Stimulated activated naive B cell treated with anti-CD40 and anti-IgM and Interleukin-4, amounts not matched to agents 10 μg/mL and 1 μg/mL and 100 μg/mL, for 72 hours (primary cell): ENCODE measurements at regions not wholly inside any gene's neighbourhood (a gene's known extent, or its start where the extent isn't known, plus 50 kb on each side); places are given as distances from the start of the nearest gene placed in this dataset.
A peak's percentile ranks its signal among the peaks of the same experiment; 100 is the strongest.

Experiments used
- ATAC-seq, 2 donors: fragments of 150-1000 bp; cut with Tn5 transposase; replicated peaks; 2 replicates each; pipeline ENCODE4 v1.10.0; 2021; ENCODE audit warnings: moderate library complexity in 1 of 2
- DNase-seq: peaks from one replicate; pipeline ENCODE4 v3.0.0; 2021
- H3K27ac Mint-ChIP-seq: one replicate; pipeline ENCODE4 v1.8.0; 2022; ENCODE audit warnings: mild to moderate bottlenecking, mixed read lengths
- H3K27me3 Mint-ChIP-seq, 2 donors: one replicate each; pipeline ENCODE4 v1.8.0; 2022; ENCODE audit warnings: mixed read lengths in 2 of 2
- H3K36me3 Mint-ChIP-seq, 2 donors: one replicate each; pipeline ENCODE4 v1.8.0; 2022; ENCODE audit warnings: mixed read lengths in 2 of 2, mild to moderate bottlenecking in 1 of 2
- H3K4me1 Mint-ChIP-seq, 2 donors: one replicate each; pipeline ENCODE4 v1.8.0; 2022; ENCODE audit warnings: mixed read lengths in 2 of 2, mild to moderate bottlenecking in 1 of 2
- H3K4me3 Mint-ChIP-seq, 2 donors: one replicate each; pipeline ENCODE4 v1.8.0; 2022; ENCODE audit warnings: mild to moderate bottlenecking in 2 of 2, mixed read lengths in 2 of 2, moderate library complexity in 1 of 2
- H3K9me3 Mint-ChIP-seq, 2 donors: one replicate each; pipeline ENCODE4 v1.8.0; 2022; ENCODE audit warnings: mixed read lengths in 2 of 2, mild to moderate bottlenecking in 1 of 2

- Mint-ChIP-seq H3K4me1 (peaks cover 6 to 16% of the 10 kb centered on the region in 2 donors), H3K4me3 (no peak overlapping the region), H3K27me3 (peaks cover 4 to 6% of the 10 kb centered on the region in 2 donors), H3K36me3 (no peaks in the 10 kb centered on the region), H3K27ac (no peak overlapping the region), H3K9me3 (no peaks in the 10 kb centered on the region)
- DNase-seq (no peak), ATAC-seq (no peak)
Measured at GRCh38 chr14:31935391-31935790, 141.7 kb upstream of the ARHGAP5 start.

GRCh38 chr14:31936115-31936514, 141.0 kb upstream of the ARHGAP5 start:
- Mint-ChIP-seq H3K9me3 (no peaks in the 10 kb centered on the region), H3K4me1 (peaks cover 4 to 12% of the 10 kb centered on the region in 2 donors), H3K4me3 (no peak overlapping the region), H3K27me3 (peaks cover 4 to 6% of the 10 kb centered on the region in 2 donors), H3K36me3 (no peaks in the 10 kb centered on the region), H3K27ac (no peak overlapping the region)
- ATAC-seq: no peak
- DNase-seq: no peak

GRCh38 chr14:31937730-31938346, 139.3 kb upstream of the ARHGAP5 start:
- ATAC-seq (peak; percentile 100), DNase-seq (peak; percentile 64)
- Mint-ChIP-seq H3K27me3 (peaks cover 4 to 6% of the 10 kb centered on the region in 2 donors), H3K9me3 (no peaks in the 10 kb centered on the region), H3K4me3 (no peak overlapping the region), H3K4me1 (peaks cover 4 to 12% of the 10 kb centered on the region in 2 donors), H3K27ac (peak overlapping the region; percentile 9), H3K36me3 (no peaks in the 10 kb centered on the region)

GRCh38 chr14:31939934-31940333, 137.2 kb upstream of the ARHGAP5 start:
- Mint-ChIP-seq H3K4me3 (no peak overlapping the region), H3K36me3 (no peaks in the 10 kb centered on the region), H3K9me3 (no peaks in the 10 kb centered on the region), H3K27me3 (no peaks in the 10 kb centered on the region), H3K4me1 (peaks cover 15 to 24% of the 10 kb centered on the region in 2 donors), H3K27ac (no peak overlapping the region)
- DNase-seq (no peak), ATAC-seq (no peak)

GRCh38 chr14:31941487-31941886, 135.6 kb upstream of the ARHGAP5 start:
- no peaks in the 10 kb centered on the region for H3K36me3 Mint-ChIP-seq
- DNase-seq (no peak), ATAC-seq (no peak)
- H3K27ac Mint-ChIP-seq: no peak overlapping the region
- no peak overlapping the region for H3K4me3 Mint-ChIP-seq
- H3K4me1 Mint-ChIP-seq: peaks cover 19 to 24% of the 10 kb centered on the region in 2 donors
- H3K27me3 Mint-ChIP-seq: no peaks in the 10 kb centered on the region
- H3K9me3 Mint-ChIP-seq: no peaks in the 10 kb centered on the region

DNA sequence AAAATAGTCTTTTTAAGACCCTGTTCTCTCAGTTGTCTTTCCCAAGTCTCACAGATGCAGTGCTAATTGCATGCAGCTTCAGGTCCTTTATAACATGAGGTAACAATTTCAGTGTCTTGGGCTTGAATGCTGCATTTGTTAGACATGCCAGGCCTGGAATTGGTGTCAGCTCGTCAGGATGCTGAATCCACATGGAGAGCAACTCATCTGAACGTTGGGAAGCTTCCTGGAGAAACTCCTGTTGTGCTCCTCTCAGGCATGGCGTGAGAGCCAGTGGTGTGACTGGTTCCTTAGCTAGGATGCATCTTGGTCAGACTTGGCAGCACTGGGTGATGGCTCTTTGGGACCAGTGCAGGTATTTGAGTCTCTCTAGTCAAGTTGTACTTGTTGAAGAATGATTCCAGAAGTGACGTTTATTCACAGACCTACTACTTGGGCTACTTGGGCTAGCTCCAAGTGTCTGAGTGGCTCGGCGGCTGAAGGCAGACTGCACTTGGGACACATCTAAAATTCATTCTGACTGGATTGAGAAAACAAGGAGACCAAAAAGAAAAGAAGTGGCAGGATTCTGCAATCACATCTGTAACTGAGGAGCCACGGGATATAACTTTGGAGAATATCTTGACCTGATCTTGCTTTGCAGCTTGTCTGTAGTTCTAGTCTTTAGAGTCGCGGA, 134.8 kb upstream of the ARHGAP5 start:
- no peaks in the 10 kb centered on the region for H3K27me3 Mint-ChIP-seq
- H3K9me3 Mint-ChIP-seq: no peaks in the 10 kb centered on the region
- peaks cover 19 to 24% of the 10 kb centered on the region in 2 donors for H3K4me1 Mint-ChIP-seq
- DNase-seq: no peak
- ATAC-seq: no peak
- H3K36me3 Mint-ChIP-seq: no peaks in the 10 kb centered on the region
- no peak overlapping the region for H3K4me3 Mint-ChIP-seq
- no peak overlapping the region for H3K27ac Mint-ChIP-seq

GRCh38 chr14:31943217-31943799, 133.8 kb upstream of the ARHGAP5 start:
- H3K27ac Mint-ChIP-seq: no peak overlapping the region
- H3K27me3 Mint-ChIP-seq: no peaks in the 10 kb centered on the region
- ATAC-seq: no peak
- peaks cover 15 to 18% of the 10 kb centered on the region in 2 donors for H3K4me1 Mint-ChIP-seq
- H3K9me3 Mint-ChIP-seq: no peaks in the 10 kb centered on the region
- H3K36me3 Mint-ChIP-seq: no peaks in the 10 kb centered on the region
- no peak overlapping the region for H3K4me3 Mint-ChIP-seq
- no peak for DNase-seq

DNA sequence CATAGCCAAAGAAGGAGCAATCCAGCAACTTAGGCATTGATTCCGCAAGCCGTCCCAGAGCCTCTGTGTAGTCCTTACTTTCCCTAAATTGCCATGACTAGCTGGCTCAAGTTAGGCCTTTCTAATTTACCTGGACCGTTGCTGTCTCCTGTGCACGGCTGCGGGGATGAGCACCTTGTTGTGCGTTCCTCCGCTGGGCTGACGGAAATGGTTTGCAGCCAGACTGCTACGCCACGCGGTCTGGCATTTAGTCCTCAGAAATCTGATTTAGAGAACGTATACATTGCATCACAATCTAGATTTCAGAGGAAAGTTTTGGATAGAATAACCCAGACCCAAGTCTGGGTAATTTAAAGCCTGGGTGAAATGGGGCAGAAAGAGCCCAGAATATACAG, 133.2 kb upstream of the ARHGAP5 start:
- Mint-ChIP-seq H3K9me3 (no peaks in the 10 kb centered on the region), H3K27ac (no peak overlapping the region), H3K36me3 (no peaks in the 10 kb centered on the region), H3K4me1 (peaks cover 15 to 18% of the 10 kb centered on the region in 2 donors), H3K27me3 (no peaks in the 10 kb centered on the region), H3K4me3 (no peak overlapping the region)
- no peak for DNase-seq
- no peak for ATAC-seq

DNA sequence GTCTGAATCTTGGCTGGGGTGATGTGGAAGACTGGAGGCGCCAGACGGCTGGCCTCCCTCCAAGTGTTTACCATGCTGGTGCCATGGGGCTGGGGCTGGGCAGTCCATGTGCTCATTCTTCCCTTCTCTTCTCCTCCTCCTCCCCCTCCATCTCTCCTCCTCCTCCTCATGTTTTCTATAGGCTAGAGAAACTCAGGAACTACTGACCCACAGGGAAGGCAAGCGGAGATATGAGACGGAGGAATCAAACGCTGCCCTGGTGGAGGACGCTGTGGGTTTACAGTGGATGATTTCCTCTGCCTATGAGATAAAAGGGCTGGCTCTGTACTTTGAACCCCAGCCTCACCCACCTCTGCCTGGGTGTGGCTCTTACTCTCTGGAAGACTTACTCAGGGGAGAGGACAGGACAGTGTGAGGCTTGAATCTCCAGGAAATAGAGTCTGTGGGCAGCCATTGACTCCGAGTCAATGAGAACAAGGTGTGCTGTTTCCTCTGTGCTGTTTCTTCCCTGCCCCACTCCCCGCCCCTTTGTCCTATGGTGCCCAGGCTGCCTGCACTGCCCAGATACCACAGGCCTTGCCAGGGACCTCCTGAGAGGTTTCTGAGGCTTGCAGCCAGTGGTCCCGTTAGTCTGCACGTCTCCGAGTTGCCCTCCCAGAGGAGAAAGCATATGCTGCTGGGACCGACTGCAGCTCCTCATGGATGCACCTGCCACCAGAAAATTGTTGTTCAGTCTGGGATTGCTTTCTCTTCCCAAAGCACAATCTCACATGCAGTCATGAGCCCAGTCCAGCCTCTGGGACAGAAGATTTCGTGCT, 132.6 kb upstream of the ARHGAP5 start:
- H3K4me3 Mint-ChIP-seq: no peak overlapping the region
- H3K9me3 Mint-ChIP-seq: no peaks in the 10 kb centered on the region
- DNase-seq (no peak), ATAC-seq (peak in 1 of 2 donors; percentile 37)
- H3K36me3 Mint-ChIP-seq: no peaks in the 10 kb centered on the region
- no peak overlapping the region for H3K27ac Mint-ChIP-seq
- H3K4me1 Mint-ChIP-seq: peaks cover 15 to 18% of the 10 kb centered on the region in 2 donors
- no peaks in the 10 kb centered on the region for H3K27me3 Mint-ChIP-seq

GRCh38 chr14:31945074-31945613, 132.0 kb upstream of the ARHGAP5 start:
- Mint-ChIP-seq H3K4me3 (no peak overlapping the region), H3K36me3 (no peaks in the 10 kb centered on the region), H3K9me3 (no peaks in the 10 kb centered on the region), H3K27ac (no peak overlapping the region), H3K4me1 (peaks cover 15 to 18% of the 10 kb centered on the region in 2 donors), H3K27me3 (no peaks in the 10 kb centered on the region)
- DNase-seq (no peak), ATAC-seq (peak; percentile 91 to 96)

DNA sequence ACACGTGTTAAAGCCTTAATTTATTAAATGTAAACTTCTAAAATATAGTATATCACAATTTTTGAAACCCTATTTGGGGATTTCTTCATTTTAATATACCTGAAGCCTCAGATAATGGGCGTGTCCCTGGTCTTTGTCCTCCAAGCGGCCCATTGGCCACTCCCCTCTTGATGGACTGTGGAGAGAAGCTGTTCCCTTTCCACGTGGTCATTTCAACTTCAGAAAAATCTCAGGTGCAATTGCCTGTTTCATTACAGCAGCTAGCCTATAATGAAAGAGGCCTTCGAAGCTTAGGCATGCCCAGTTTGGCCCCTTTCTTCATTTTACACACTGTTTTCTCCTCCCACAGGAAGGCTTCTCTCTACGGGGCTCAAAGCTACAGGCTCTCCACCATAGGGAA, 131.4 kb upstream of the ARHGAP5 start:
- Mint-ChIP-seq H3K27me3 (no peaks in the 10 kb centered on the region), H3K36me3 (no peaks in the 10 kb centered on the region), H3K4me3 (no peak overlapping the region), H3K9me3 (no peaks in the 10 kb centered on the region), H3K4me1 (peaks cover 15 to 18% of the 10 kb centered on the region in 2 donors), H3K27ac (no peak overlapping the region)
- DNase-seq: no peak
- ATAC-seq: no peak

- DNase-seq: no peak
- Mint-ChIP-seq H3K4me3 (no peak overlapping the region), H3K27ac (no peak overlapping the region), H3K36me3 (no peaks in the 10 kb centered on the region), H3K27me3 (peaks cover 4 to 8% of the 10 kb centered on the region in 2 donors), H3K4me1 (peaks cover 15 to 18% of the 10 kb centered on the region in 2 donors), H3K9me3 (no peaks in the 10 kb centered on the region)
- no peak for ATAC-seq
Measured at GRCh38 chr14:31947076-31947475, 130.0 kb upstream of the ARHGAP5 start.

- ATAC-seq (no peak), DNase-seq (no peak)
- H3K27ac Mint-ChIP-seq: no peak overlapping the region
- H3K4me1 Mint-ChIP-seq: peaks cover 15 to 18% of the 10 kb centered on the region in 2 donors
- H3K36me3 Mint-ChIP-seq: no peaks in the 10 kb centered on the region
- H3K4me3 Mint-ChIP-seq: no peak overlapping the region
- H3K9me3 Mint-ChIP-seq: no peaks in the 10 kb centered on the region
- peaks cover 4 to 8% of the 10 kb centered on the region in 2 donors for H3K27me3 Mint-ChIP-seq
Measured at GRCh38 chr14:31947680-31948595, 129.2 kb upstream of the ARHGAP5 start.
